ENCODE measurements at regions not wholly inside any gene's neighbourhood (a gene's known extent, or its start where the extent isn't known, plus 50 kb on each side); places are given as distances from the start of the nearest gene placed in this dataset.

DNA sequence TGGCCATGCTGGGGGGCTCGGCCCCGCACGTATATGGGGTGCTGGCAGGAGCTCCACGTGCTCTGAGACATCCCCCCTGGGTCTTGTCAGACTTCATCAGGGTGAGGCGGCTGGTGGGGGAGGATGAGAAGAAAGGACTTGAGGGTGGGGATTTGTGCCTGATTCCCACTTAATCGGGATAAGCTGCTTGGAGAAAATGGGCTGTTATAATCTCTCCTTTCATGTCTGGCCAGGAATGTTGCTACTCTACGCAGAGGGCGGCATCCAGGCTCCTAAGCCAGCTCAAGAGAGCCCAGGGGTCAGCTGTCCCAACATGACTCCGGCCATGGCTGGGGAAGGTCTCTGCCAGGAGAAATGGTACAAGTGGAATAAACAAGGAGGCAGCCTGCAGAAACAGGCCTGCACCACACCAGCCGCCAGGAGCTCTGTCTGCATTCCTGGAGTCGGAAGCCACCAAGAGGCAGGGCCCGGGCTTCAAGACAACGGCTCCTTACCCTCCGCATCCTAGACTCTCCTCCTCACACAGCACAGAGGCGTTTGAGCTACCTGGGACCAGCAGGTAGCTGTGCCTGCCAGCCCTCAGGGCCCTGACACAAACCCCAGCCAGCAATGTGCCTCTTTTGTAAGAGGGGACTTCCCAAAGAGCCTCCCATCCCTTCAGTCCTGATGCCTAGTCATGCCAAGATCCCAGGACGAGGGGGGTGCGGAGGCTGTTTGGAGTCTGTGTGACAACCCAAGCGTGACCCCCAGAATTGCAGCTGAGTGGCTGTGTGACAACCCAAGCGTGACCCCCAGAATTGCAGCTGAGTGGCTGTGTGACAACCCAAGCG lies 195.8 kb upstream of the DIO3 start:
- Histone ChIP-seq H3K79me2 (ENCODE audit: control insufficient read depth, insufficient read depth, low read length) (no peaks in the 10 kb centered on the region), H2AFZ (ENCODE audit: low read depth, low read length) (no peak overlapping the region), H3K9me3 (replicated peaks; ENCODE audit: control insufficient read depth, insufficient read depth, low read length) (no peaks in the 10 kb centered on the region), H3K9me1 (replicated peaks; ENCODE audit: control insufficient read depth, extremely low read depth, insufficient read depth, low read length) (no peaks in the 10 kb centered on the region), H3K4me1 (ENCODE audit: control insufficient read depth, extremely low read depth, insufficient read depth, low read length) (no peaks in the 10 kb centered on the region), H3K4me2 (ENCODE audit: insufficient read depth, low read length) (no peak overlapping the region), H3K27me3 (ENCODE audit: control insufficient read depth in 2 of 2, insufficient read depth in 2 of 2, low read length in 2 of 2) (no peaks in the 10 kb centered on the region), H3K27ac (ENCODE audit: insufficient read depth, low read depth, low read length) (no peak overlapping the region), H3K36me3 (ENCODE audit: control insufficient read depth in 2 of 2, extremely low read depth in 1 of 2, insufficient read depth in 2 of 2, low read length in 2 of 2) (no peaks in the 10 kb centered on the region), H4K20me1 (replicated peaks; ENCODE audit: control insufficient read depth, extremely low read depth, insufficient read depth, low read length) (no peaks in the 10 kb centered on the region), H3K9ac (replicated peaks; ENCODE audit: extremely low read depth, insufficient read depth, low read length) (no peak overlapping the region), H3K4me3 (replicated peaks in 1 of 3; ENCODE audit: insufficient read depth in 1 of 3, low read depth in 1 of 3, low read length in 3 of 3) (no peak overlapping the region)
- no TSS peak for BruUV-seq (replicated peaks)
- intact Hi-C loops (cut with micrococcal nuclease) (no loop called here), dilution Hi-C loops (cut with MboI; ENCODE audit: extremely low pct_ligation_motif_present, low sequenced_read_pairs) (no loop called here)
- ChIA-PET CTCF (no interaction called here), POLR2A (no interaction called here)
- FAIRE-seq, result no peak
- no peak for DNase-seq (ENCODE audit: low read depth, low spot score)
- no peak for TF ChIP-seq POLR2AphosphoS5 (IDR thresholded peaks at IDR 0.05; ENCODE audit: insufficient read depth, low read depth, low read length)
- TF ChIP-seq MYC (IDR thresholded peaks at IDR 0.05; ENCODE audit: low read depth, low read length), result no peak
- no peak for TF ChIP-seq FOS (IDR thresholded peaks at IDR 0.05; ENCODE audit: borderline replicate concordance, insufficient read depth, low read length)
- TF ChIP-seq EZH2 (IDR thresholded peaks at IDR 0.05; ENCODE audit: borderline replicate concordance, low read depth, low read length, severe bottlenecking), result no peak
- TF ChIP-seq, protein P1, sequence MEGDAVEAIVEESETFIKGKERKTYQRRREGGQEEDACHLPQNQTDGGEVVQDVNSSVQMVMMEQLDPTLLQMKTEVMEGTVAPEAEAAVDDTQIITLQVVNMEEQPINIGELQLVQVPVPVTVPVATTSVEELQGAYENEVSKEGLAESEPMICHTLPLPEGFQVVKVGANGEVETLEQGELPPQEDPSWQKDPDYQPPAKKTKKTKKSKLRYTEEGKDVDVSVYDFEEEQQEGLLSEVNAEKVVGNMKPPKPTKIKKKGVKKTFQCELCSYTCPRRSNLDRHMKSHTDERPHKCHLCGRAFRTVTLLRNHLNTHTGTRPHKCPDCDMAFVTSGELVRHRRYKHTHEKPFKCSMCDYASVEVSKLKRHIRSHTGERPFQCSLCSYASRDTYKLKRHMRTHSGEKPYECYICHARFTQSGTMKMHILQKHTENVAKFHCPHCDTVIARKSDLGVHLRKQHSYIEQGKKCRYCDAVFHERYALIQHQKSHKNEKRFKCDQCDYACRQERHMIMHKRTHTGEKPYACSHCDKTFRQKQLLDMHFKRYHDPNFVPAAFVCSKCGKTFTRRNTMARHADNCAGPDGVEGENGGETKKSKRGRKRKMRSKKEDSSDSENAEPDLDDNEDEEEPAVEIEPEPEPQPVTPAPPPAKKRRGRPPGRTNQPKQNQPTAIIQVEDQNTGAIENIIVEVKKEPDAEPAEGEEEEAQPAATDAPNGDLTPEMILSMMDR (IDR thresholded peaks at IDR 0.05; ENCODE audit: extremely low read depth in 1 of 2, insufficient read depth in 1 of 2, low read depth in 1 of 2, low read length in 2 of 2), result no peak

Data from endothelial cell of umbilical vein (primary cell).